NOMO-1 treated with dmso at 0.1 percent for 144 hours (cell line): ENCODE measurements at regions not wholly inside any gene's neighbourhood (a gene's known extent, or its start where the extent isn't known, plus 50 kb on each side); places are given as distances from the start of the nearest gene placed in this dataset.

Experiments
- DNase-seq: peaks from one replicate; lab custom pipeline; 2025; ENCODE audit not compliant: unreplicated experiment; lab: John Stamatoyannopoulos, UW

DNA sequence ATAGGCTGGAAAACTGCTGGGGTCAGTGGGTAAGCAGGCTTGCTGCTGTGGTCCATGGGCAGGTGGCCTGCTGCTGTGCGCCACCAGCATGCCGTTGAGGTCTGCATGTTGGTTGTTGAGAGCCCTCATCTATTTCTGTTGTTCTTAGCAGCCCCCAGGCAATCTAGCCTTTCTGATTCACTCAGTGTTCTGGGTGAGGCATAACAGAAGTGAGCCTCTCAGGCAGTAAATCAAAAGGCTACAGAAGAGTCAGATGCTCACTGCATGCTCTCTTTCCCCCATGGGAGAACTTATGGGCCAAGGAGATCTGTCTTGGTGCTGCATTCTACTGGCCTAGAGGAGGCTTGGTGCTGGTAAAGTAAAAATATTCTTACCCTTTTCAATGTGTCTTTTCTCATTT is 67.8 kb upstream of the ATP10A start:
- DNase-seq: no peak
